ENCODE measurements at regions not wholly inside any gene's neighbourhood (a gene's known extent, or its start where the extent isn't known, plus 50 kb on each side); places are given as distances from the start of the nearest gene placed in this dataset.

DNA sequence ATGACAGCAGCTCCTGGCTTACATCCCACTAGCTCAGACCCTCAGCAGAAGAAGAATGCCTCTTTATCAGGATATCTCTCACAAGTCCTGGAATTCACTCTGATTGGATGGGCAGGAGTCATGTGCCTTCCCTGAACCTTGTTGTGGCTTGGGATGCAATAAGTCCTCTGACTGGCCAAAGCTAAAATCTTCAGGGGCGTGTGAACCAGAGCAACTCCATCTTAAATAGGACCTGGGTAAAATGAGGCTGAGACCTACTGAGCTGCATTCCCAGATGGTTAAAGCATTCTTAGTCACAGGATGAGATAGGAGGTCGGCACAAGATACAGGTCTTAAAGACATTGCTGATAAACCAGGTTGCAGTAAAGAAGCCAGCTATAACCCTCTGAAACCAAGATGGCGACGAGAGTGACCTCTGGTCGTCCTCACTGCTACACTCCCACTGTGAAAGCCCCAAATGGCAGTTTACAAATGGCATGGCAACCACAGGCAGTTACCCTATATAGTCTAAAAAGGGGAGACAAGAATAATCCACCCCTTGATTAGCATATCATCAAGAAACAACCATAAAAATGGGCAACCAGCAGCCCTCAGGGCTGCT is 60.4 kb upstream of the FICD start:
- no peak for TF ChIP-seq CTCF (IDR thresholded peaks at IDR 0.05)
- TF ChIP-seq POLR2A (IDR thresholded peaks at IDR 0.05) = no peak

All from thyroid gland (tissue), 4 donors.